Upper lobe of right lung (tissue), 1 donor: ENCODE measurements at regions not wholly inside any gene's neighbourhood (a gene's known extent, or its start where the extent isn't known, plus 50 kb on each side); places are given as distances from the start of the nearest gene placed in this dataset.
A peak's percentile ranks its signal among the peaks of the same experiment; 100 is the strongest.

ENCODE experiments used
- ATAC-seq: fragments of 200-7000 bp; cut with Tn5 transposase; one replicate; pipeline ENCODE4 v1.9.1; 2020; ENCODE audit warnings: mild to moderate bottlenecking, moderate library complexity
- DNase-seq: peaks from one replicate; pipeline ENCODE4 v3.0.0-alpha.2; 2020
- H3K27ac ChIP-seq: fragments of 200-600 bp; one replicate; pipeline ENCODE4 v1.8.0; 2022
- H3K27me3 ChIP-seq: fragments of 200-600 bp; one replicate; pipeline ENCODE4 v1.8.0; 2022; ENCODE audit warnings: mild to moderate bottlenecking
- H3K36me3 ChIP-seq: fragments of 200-600 bp; one replicate; pipeline ENCODE4 v1.8.0; 2022
- H3K4me1 ChIP-seq: fragments of 200-600 bp; one replicate; pipeline ENCODE4 v1.8.0; 2022
- H3K4me3 ChIP-seq: fragments of 200-600 bp; one replicate; pipeline ENCODE4 v1.8.0; 2022; ENCODE audit warnings: mild to moderate bottlenecking
- H3K9me3 ChIP-seq: fragments of 200-600 bp; one replicate; pipeline ENCODE4 v1.8.0; 2022
- CTCF ChIP-seq: fragments of 200-600 bp; IDR thresholded peaks from one replicate; pipeline ENCODE4 v1.8.0; 2022; ENCODE audit warnings: antibody characterized with exemption
- intact Hi-C: fragments of 100-400 bp; cut with DNase I; formaldehyde crosslinking; loops from one replicate; pipeline ENCODE4 v1.11.0; 2022
- donor health status: DM: no; HTN: yes; CAD: no; lungs with severe emphysema.

DNA sequence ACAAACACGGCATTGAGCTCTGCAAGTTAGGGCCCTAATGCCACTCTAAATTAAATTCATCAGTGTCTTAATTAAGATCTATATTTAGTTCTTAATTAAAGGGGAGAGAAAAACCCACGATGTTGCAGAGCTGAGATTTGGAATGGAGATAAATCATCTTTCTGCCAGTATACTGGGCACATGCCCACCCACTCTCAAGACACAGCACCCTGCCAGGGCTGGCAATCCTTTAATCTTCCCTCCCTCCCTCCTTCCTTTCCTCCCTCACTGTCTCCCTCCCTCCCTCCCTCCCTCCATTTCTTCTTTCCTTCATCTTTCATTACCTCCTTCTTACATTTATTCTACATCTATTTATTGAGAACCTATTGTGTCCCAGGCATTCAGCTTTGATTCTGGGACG lies 194.8 kb downstream of the BUD13 start:
- peaks cover 57% of the 10 kb centered on the region for H3K27me3 ChIP-seq
- TF ChIP-seq CTCF, result no peak
- H3K36me3 ChIP-seq, result no peaks in the 10 kb centered on the region
- no peaks in the 10 kb centered on the region for H3K4me1 ChIP-seq
- intact Hi-C loops, result no loop called here
- ATAC-seq, result no peak
- H3K27ac ChIP-seq, result no peak overlapping the region
- no peak overlapping the region for H3K4me3 ChIP-seq
- DNase-seq, result no peak
- no peaks in the 10 kb centered on the region for H3K9me3 ChIP-seq

DNA sequence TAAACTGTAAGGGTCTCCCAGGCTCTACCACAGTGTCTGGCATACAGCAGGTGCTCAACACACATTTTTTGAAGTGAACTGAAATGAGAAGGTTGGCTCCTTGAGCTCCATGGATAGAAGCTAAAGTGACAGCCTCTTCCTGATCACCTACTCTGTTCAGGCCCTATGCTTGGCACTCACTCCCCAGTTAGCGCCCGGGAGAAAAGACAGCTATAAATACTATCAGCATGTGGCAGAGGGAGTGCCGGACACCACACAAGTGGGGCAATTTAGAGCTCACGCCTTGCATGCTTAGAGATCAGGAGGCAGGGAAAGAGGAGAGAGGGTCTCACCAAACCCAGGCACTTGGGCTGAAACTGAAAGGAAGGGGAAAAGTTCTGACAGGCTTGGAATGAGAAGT lies 195.5 kb downstream of the BUD13 start:
- Histone ChIP-seq H3K4me1 (no peaks in the 10 kb centered on the region), H3K36me3 (no peaks in the 10 kb centered on the region), H3K27ac (no peak overlapping the region), H3K9me3 (no peaks in the 10 kb centered on the region), H3K4me3 (no peak overlapping the region), H3K27me3 (peaks cover 57% of the 10 kb centered on the region)
- no peak for TF ChIP-seq CTCF
- DNase-seq, result no peak
- no peak for ATAC-seq
- intact Hi-C loops, result no loop called here

DNA sequence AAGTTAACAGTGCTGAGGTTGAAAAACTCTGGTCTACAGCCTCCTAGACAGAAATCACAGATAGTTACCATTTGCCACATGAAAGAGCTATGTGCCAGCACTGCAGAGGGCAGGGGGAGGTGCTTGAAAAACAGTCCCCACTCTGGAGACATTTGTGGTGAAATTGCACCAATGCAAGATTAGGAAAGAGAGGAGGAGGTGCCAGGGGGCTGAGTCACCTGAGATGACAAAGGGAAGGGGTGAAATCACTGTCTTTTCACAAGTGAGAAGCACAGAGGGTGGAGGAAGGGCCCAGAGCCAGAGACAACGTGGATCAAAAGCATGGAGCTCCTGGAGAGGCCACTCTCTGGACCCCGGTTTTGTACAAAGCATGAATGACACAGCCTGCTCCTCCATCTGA lies 196.3 kb downstream of the BUD13 start:
- no peaks in the 10 kb centered on the region for H3K4me1 ChIP-seq
- ATAC-seq (no peak), DNase-seq (no peak)
- no peak overlapping the region for H3K27ac ChIP-seq
- H3K4me3 ChIP-seq, result no peak overlapping the region
- no peaks in the 10 kb centered on the region for H3K36me3 ChIP-seq
- peaks cover 50% of the 10 kb centered on the region for H3K27me3 ChIP-seq
- intact Hi-C loops, result no loop called here
- H3K9me3 ChIP-seq, result no peaks in the 10 kb centered on the region
- TF ChIP-seq CTCF, result no peak

DNA sequence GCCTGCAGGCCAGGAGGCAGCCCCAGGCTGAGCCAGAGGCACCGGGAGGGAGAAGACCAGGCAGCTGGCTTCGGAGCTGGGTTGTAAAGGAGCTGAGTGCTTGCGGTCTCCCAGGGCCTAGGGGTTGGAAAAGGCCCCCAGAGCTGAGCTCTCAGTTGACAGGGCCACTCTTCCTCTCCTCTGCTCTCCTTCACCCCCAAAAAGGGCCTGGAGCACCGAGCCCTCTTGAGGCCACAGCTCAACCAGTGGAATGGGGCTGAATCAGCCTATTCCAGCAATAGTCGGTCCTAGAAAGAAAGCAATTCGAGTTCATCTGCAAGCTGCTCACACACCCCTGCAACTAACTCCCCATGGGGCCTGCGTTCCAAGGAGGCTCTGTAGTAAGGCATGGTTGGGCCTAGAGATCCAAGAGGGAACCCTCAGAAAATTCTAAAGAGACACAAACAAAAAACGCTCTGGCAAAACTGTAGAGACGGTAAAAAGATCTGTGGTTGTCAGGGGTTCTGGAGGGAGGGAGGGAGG lies 205.0 kb downstream of the BUD13 start:
- Histone ChIP-seq H3K4me3 (no peak overlapping the region), H3K4me1 (no peaks in the 10 kb centered on the region), H3K27me3 (no peaks in the 10 kb centered on the region), H3K9me3 (no peaks in the 10 kb centered on the region), H3K36me3 (no peaks in the 10 kb centered on the region), H3K27ac (no peak overlapping the region)
- DNase-seq (no peak), ATAC-seq (no peak)
- no peak for TF ChIP-seq CTCF
- intact Hi-C loops, result no loop called here

DNA sequence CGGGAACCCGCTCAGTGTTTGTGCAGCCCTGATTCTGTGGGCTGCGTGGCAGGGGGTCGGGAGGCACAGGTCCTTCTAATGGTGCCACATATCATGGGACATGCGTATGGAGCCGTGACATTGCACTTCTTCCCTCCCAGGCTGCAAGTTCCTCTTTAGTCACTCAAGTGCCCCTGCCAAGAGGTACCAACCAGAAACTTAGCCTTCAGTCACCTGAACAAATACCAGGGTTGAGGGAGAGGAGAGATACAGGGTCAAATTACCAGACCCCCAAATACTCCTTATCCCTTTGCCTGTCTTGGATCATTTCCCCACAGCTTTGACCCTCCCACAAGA lies 209.1 kb downstream of the BUD13 start:
- Histone ChIP-seq H3K27ac (no peak overlapping the region), H3K36me3 (no peaks in the 10 kb centered on the region), H3K4me1 (no peaks in the 10 kb centered on the region), H3K9me3 (no peaks in the 10 kb centered on the region), H3K27me3 (no peaks in the 10 kb centered on the region), H3K4me3 (no peak overlapping the region)
- no peak for TF ChIP-seq CTCF
- ATAC-seq (peak; percentile 32), DNase-seq (no peak)
- intact Hi-C loops, result no loop called here

DNA sequence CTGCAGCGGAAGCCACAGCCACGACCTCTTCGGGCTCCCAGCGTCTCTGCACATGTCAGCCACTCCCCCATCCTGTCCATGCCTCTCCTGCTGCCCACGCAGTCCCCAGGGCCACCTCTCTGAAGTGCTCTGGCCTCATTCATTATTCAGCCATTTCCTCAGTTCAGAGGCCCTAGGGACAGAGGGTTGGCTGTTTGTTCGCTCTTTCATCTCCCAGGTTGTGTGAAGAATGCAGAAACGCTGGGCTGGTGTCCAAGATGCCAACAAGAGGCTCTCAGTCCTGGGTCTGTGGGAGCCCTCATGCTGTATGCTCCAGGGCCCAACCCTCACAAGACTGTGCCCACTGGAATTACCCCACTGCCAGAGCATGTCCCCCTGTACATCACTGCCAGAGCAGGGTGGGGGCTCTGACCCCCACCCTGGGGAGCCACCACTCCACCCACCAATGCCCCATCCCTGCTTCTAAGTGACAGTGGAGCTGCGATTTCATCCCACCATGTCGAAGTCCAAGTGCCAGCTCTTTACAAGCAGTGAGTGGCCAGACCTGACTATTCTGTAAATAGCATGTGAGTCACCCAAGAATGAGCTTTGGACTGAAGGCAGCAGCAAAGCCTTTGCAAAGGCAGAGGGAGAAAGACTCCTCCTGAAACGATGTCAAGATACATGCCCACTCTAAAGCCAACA lies 209.6 kb downstream of the BUD13 start:
- intact Hi-C loops, result no loop called here
- TF ChIP-seq CTCF, result no peak
- DNase-seq (peak; percentile 69), ATAC-seq (peak; percentile 80)
- Histone ChIP-seq H3K36me3 (no peaks in the 10 kb centered on the region), H3K27me3 (no peaks in the 10 kb centered on the region), H3K9me3 (no peaks in the 10 kb centered on the region), H3K4me3 (no peak overlapping the region), H3K4me1 (no peaks in the 10 kb centered on the region), H3K27ac (no peak overlapping the region)
